OCI-M1 (cell line): ENCODE measurements at regions not wholly inside any gene's neighbourhood (a gene's known extent, or its start where the extent isn't known, plus 50 kb on each side); places are given as distances from the start of the nearest gene placed in this dataset.

Experiments used
- DNase-seq: peaks from one replicate; lab custom pipeline; 2025; lab: John Stamatoyannopoulos, UW

DNA sequence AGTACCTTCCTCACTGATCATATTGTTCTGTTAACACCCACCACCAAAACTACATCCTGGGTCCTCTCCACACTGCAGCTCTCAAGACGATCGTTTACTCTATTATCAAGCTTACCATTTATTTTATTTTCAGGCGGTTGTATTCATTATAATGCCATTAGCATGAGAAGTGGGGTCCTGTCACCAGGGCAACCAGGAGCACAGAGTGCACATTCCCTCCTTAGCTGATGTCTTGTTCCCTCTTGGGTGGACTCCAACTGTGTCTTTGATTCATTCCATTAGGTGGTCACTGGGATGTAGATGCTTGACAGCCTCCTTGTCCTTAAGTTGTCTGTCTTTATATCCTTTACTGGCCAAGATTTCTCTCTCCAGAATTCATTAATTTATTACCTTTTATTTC lies 965.9 kb upstream of the EEF2KMT start:
- DNase-seq, result no peak

- DNase-seq, result no peak
These were observed 962.1 kb upstream of the EEF2KMT start for GRCh38 chr16:6059671-6060070.

- no peak for DNase-seq
These were observed 960.2 kb upstream of the EEF2KMT start for GRCh38 chr16:6057821-6058220.

GRCh38 chr16:6048017-6048416 lies 950.4 kb upstream of the EEF2KMT start:
- DNase-seq, result no peak

- DNase-seq, result no peak
These were observed 949.7 kb upstream of the EEF2KMT start for GRCh38 chr16:6047325-6047724.

DNA sequence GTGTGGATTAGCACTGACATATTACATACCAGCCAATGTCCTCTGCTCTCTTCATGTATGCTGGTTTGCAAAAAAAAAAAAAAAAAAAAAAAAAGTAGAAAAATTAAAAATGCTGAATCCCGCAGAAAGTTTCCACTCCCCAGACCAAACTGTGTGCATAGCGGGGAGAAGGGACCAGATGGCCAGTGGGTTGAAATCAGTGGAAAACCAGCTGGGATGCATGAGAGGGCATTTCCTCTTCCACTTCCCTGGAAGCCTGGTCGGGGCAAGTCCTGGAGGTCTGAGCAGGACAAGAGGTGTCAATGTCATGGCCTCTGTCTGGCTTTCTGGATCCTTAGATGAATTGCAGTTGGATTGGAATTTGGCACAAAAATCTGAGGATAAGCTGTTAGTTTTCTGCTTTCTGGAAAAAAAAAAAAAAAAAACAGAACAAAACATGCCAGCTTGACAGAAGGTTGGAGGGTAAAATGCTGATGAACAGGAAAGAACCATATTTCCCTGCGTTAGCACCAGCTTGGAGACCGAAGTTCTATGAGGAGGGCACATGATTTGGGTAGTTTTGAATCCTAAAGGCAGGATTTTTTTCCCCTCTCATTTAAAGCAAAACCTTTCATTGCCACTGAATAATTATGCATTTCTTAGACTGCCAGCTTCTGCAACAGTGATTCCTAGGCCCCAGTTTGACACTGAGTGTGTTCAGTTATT lies 941.5 kb upstream of the EEF2KMT start:
- DNase-seq, result no peak

GRCh38 chr16:6035161-6035560 lies 937.6 kb upstream of the EEF2KMT start:
- DNase-seq, result no peak

DNA sequence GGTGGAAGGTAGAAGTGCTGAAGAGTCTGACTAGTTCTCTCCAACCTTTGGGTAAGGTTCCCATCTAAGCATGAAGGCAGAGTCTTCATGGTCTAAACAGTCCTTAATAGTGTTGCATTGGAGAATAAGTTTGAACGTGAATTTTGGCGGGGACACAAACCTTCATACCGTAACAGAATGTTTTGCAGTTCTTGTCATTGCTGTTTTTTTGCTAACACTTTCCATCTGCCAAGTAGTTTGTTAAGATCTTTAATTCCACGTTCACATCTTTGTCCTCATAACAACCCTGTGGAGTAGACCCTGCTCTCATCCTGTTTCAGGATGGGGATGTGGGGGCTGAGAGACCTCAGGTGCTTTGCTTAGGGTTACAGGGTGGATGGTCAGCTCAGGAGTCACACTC lies 936.9 kb upstream of the EEF2KMT start:
- DNase-seq, result no peak

- no peak for DNase-seq
These were observed 934.8 kb upstream of the EEF2KMT start for GRCh38 chr16:6032438-6032837.

GRCh38 chr16:6031567-6031966 lies 934.0 kb upstream of the EEF2KMT start:
- no peak for DNase-seq

GRCh38 chr16:6031102-6031501 lies 933.5 kb upstream of the EEF2KMT start:
- DNase-seq, result no peak

DNA sequence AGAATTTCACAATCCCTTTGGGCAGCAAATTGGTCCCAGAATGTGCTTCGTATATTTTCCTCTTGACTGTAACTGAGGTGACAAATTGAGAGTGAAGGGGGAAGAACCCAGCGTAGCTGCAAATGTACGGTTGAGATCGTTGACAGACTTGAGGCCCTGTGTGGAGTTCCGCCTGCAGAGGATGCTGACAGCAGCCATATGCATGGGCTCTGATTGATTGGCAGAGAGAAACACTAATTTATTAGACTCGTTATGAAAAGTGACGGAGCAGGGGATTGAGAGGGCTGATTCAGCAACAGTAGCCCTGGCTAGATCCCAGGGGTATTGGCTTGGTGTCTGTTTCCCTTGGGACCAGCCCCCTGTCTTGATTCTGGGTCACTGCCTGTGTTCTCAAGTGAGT lies 930.1 kb upstream of the EEF2KMT start:
- no peak for DNase-seq

DNA sequence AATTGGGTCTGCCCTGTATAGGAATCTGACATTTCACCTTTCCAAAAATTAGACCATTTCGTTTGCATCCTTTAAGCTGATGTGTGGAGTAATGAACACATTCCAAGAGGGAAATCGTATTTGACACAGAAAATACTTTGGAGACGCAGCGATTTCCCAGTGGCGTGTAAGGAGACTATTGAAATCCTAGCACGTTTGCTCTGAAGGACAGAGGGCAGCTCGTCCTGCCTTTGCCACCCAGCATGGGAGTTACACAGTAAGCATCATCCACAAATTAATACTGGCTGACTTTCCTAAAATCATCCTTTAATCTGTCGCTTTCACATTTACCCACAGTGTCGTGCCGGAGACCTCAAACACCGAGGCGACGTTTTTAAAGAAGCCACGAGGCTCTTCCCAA lies 925.9 kb upstream of the EEF2KMT start:
- no peak for DNase-seq

DNA sequence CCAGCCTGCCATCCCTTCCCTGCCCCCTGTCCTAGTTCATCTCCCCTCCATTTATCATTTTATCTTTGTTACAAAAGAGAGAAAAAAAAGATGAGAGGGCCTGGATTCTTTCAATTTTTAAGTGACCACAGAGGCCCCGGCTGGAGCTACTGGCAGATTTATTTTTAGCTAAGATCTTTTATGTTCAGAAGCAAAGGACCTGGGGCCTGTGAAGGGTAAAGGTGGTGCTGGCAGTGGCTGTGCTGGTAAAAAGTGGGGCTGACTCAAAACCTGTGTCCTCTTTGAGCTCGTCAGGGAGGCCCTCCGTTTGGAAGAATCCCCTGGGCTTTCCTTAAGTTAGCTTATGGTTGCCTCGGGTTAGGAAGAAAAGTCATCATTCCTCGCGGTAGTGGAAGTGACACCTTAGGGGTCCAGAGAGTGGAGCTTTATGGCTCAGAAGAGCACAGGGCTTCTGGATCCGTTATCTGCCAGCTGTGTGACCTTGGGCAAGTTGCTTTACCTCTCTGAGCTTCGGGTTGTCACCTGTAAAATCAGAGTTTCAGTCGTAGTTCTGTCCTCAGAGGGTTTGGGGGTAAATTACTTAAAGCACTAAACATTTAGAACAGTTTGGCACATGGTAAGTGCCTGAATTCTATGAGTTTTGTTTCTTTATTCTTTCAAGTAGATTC lies 923.8 kb upstream of the EEF2KMT start:
- DNase-seq, result no peak

DNA sequence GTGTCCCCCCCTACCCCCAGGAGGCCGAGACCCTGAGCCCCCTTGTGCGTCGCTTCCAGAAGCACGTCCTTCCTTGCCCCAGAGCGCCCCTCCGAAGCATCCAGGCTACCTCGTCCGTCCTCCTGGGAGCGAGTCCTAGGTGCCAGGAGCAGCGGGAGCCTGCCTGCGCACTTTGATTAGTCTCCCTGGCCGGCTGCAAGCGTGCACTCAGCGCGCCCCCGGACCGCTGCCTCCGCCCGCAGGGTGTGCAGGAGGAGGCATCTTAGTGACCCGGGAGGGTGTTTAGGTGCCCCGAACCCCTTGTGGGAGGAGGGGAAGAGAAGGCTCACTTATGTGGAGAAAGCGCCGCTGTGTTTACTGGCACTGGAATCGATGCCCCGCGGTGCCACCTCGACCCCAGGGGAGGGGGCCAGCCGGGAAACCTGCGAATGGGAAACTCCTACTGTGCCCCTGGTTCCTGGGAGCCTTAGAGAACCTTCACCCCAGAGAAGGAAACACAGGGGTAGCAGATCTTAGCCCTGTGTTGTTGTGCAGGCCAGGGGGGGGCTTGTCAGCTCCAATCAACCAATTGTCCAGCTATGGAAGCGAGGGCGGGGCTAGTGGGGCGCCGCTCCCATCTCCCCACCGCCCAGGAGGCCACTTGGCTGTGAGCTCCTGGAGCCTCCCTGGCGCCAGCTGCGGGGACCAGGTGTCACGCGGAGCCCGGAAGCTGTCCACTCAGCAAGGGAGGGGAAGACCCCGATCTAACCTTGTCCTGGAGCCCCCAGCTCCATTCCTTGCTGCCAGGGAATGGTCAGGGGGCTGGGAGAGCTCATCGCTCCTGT lies 922.8 kb upstream of the EEF2KMT start:
- DNase-seq, result no peak

DNA sequence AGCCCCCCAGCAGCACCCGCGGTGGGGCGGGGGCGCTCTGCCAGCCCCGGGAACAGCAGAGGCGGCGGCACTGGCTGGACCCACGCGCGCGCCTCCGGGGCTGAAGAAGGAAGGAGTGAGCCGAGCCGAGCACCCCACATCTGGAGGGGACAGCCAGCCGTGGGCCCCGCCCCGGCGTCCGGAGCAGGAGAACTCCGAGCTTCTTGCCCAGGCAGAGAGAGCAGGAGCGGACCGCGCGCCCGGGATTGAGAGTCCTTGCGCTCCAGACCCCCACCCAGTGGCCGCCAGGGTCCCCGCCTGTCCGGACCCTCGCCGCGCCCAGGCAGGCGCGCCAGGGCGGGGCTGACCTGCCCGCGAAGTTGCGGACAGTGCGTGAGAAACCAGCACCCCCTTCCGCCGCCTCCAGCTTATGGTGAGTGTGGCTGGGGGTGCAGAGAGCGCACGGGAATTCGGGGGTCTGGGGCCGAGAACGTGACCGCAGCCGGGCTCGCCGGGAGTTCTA lies 921.9 kb upstream of the EEF2KMT start:
- no peak for DNase-seq

GRCh38 chr16:6018848-6019489 lies 921.4 kb upstream of the EEF2KMT start:
- no peak for DNase-seq

- peak; percentile 50 for DNase-seq
These were observed 919.1 kb upstream of the EEF2KMT start for GRCh38 chr16:6016530-6017184.

GRCh38 chr16:6012716-6013115 lies 915.1 kb upstream of the EEF2KMT start:
- DNase-seq, result no peak

DNA sequence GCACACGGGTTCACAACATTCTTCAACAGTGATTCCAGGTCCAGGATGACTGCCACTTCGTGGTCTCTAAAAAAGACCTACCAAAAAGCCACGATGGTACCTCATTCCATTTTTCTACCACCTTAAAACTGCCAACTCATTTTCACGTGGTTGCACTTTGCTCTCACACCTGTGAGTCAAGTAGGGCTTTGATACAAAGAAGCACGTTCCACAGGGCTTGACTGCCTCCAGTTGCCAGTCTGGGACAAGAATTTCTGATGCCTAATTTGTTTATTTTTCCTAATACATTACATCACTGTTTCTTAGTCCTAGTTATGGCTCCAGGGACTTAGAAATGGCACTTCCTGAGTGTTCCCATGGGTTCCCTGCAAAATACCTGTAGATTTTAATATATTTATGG lies 911.6 kb upstream of the EEF2KMT start:
- DNase-seq, result no peak

DNA sequence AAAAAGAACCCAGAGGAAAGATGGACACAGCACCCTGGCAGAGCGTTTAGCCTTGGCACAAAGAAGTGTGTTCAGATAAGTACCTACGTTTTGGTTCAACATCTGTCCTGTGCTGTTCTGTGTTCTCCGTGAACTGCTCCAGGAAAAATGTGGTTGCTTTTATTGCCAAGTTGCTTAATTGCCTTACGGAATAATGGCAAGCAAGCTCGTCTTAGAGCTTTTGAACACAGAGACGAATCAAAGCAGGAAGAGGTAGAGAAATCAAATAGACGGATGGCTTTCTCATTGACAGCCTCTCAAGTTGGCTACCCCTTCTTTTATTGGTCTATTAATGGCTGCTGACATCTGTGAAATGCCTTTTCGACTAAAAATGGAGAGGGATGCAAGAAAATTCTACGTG lies 911.1 kb upstream of the EEF2KMT start:
- no peak for DNase-seq

GRCh38 chr16:5993356-5993755 lies 895.8 kb upstream of the EEF2KMT start:
- no peak for DNase-seq
